GM23338 (cell line): ENCODE measurements at regions not wholly inside any gene's neighbourhood (a gene's known extent, or its start where the extent isn't known, plus 50 kb on each side); places are given as distances from the start of the nearest gene placed in this dataset.

Source experiments
- CTCF ChIP-seq, 2 experiments: fragments of 200-600 bp in 1 of 2; sonication (generic) in 1 of 2; conservative IDR thresholded peaks; 2 replicates each; pipeline versions ENCODE4 v1.5.1 to v1.6.1; 2016 to 2017; ENCODE audit warnings: antibody characterized with exemption in 2 of 2, low read depth in 2 of 2, mild to moderate bottlenecking in 2 of 2, moderate library complexity in 1 of 2
- EZH2phosphoT487 ChIP-seq: fragments of 200-600 bp; sonication (generic); IDR thresholded peaks from one replicate; pipeline ENCODE4 v1.8.1; 2018; ENCODE audit warnings: antibody characterized with exemption; ENCODE audit not compliant: unreplicated experiment
- JUNB ChIP-seq: IDR thresholded peaks from one replicate; pipeline ENCODE4 v1.6.1; 2016; ENCODE audit warnings: antibody characterized with exemption; ENCODE audit not compliant: unreplicated experiment
- POLR2AphosphoS5 ChIP-seq: IDR thresholded peaks from 2 replicates; pipeline ENCODE4 v1.6.1; 2016; ENCODE audit warnings: antibody characterized with exemption, low read depth

- TF ChIP-seq CTCF (conservative IDR thresholded peaks at IDR 0.05; ENCODE audit: low read depth in 2 of 2) (no peak), POLR2AphosphoS5 (no peak), EZH2phosphoT487 (no peak), JUNB (no peak)
Observed at GRCh38 chr2:241945311-241945710, 75.8 kb downstream of the RTP5 start.
